GM23338 (cell line): ENCODE measurements at regions not wholly inside any gene's neighbourhood (a gene's known extent, or its start where the extent isn't known, plus 50 kb on each side); places are given as distances from the start of the nearest gene placed in this dataset.

Source experiments
- ATAC-seq: fragments of 200-7000 bp; cut with Tn5 transposase; 3 replicates; pipeline ENCODE4 v1.9.1; 2020
- DNase-seq: peaks from one replicate; pipeline ENCODE4 v3.0.0-alpha.2; 2015; ENCODE audit warnings: low spot score
- H2AFZ ChIP-seq: fragments of 200-600 bp; sonication (generic); 2 replicates; pipeline ENCODE4 v1.8.0; 2016; ENCODE audit warnings: antibody characterized with exemption, mild to moderate bottlenecking, moderate library complexity
- H3F3A ChIP-seq: fragments of 200-600 bp; sonication (generic); replicated peaks from 2 replicates; pipeline ENCODE4 v1.8.0; 2017; ENCODE audit warnings: antibody characterized with exemption, mixed run types, low read depth
- H3K27ac ChIP-seq: fragments of 200-600 bp; sonication (generic); 2 replicates; pipeline ENCODE4 v1.6.1; 2016; ENCODE audit warnings: low read depth
- H3K27me3 ChIP-seq: fragments of 200-600 bp; sonication (generic); 2 replicates; pipeline ENCODE4 v1.8.0; 2016; ENCODE audit warnings: mild to moderate bottlenecking, mixed run types, moderate library complexity; ENCODE audit not compliant: insufficient read depth
- H3K36me3 ChIP-seq: fragments of 200-600 bp; sonication (generic); 2 replicates; pipeline ENCODE4 v1.8.0; 2016; ENCODE audit warnings: mild to moderate bottlenecking; ENCODE audit not compliant: insufficient read depth
- H3K4me1 ChIP-seq: fragments of 200-600 bp; sonication (generic); 2 replicates; pipeline ENCODE4 v1.8.0; 2016; ENCODE audit warnings: mild to moderate bottlenecking, moderate library complexity; ENCODE audit not compliant: insufficient read depth
- H3K4me2 ChIP-seq: fragments of 200-600 bp; sonication (generic); 2 replicates; pipeline ENCODE4 v1.7.1; 2017; ENCODE audit warnings: mixed run types
- H3K4me3 ChIP-seq: fragments of 200-600 bp; sonication (generic); 2 replicates; pipeline ENCODE4 v1.6.1; 2016; ENCODE audit warnings: mixed run types
- H3K79me2 ChIP-seq: fragments of 200-600 bp; sonication (generic); replicated peaks from 2 replicates; pipeline ENCODE4 v1.8.0; 2017; ENCODE audit warnings: mild to moderate bottlenecking; ENCODE audit not compliant: insufficient read depth
- H3K9me2 ChIP-seq: fragments of 200-600 bp; sonication (generic); 2 replicates; pipeline ENCODE4 v1.8.0; 2017; ENCODE audit not compliant: insufficient read depth
- H4K20me1 ChIP-seq: fragments of 200-600 bp; sonication (generic); replicated peaks from 2 replicates; pipeline ENCODE4 v1.8.0; 2017; ENCODE audit warnings: mild to moderate bottlenecking; ENCODE audit not compliant: insufficient read depth
- H3K27ac Mint-ChIP-seq: 2 replicates; pipeline ENCODE4 v1.8.0; 2020; ENCODE audit warnings: inconsistent platforms, mild to moderate bottlenecking, moderate library complexity, mixed read lengths
- H3K27me3 Mint-ChIP-seq: 3 replicates; pipeline ENCODE4 v1.8.0; 2022; ENCODE audit warnings: low read depth, mild to moderate bottlenecking, moderate library complexity, mixed read lengths, inconsistent platforms; ENCODE audit not compliant: insufficient read depth, poor library complexity
- H3K36me3 Mint-ChIP-seq: 3 replicates; pipeline ENCODE4 v1.8.0; 2021; ENCODE audit warnings: low read depth, mild to moderate bottlenecking, inconsistent platforms, moderate library complexity, mixed read lengths
- H3K4me1 Mint-ChIP-seq: 3 replicates; pipeline ENCODE4 v1.8.0; 2020; ENCODE audit warnings: mild to moderate bottlenecking, inconsistent platforms, mixed read lengths
- H3K4me3 Mint-ChIP-seq: 3 replicates; pipeline ENCODE4 v1.8.0; 2021; ENCODE audit warnings: moderate library complexity, mild to moderate bottlenecking, inconsistent platforms, mixed read lengths
- H3K9me3 Mint-ChIP-seq: 3 replicates; pipeline ENCODE4 v1.8.0; 2020; ENCODE audit warnings: moderate library complexity, mild to moderate bottlenecking, inconsistent platforms, mixed read lengths
- CREB1 ChIP-seq: fragments of 250-450 bp; sonication (Bioruptor Pico); IDR thresholded peaks from 2 replicates; pipeline ENCODE4 v1.5.0; 2020; ENCODE audit warnings: low read depth, mild to moderate bottlenecking, moderate library complexity
- EZH2 ChIP-seq: fragments of 200-600 bp; sonication (generic); IDR thresholded peaks from one replicate; pipeline ENCODE4 v1.8.0; 2017; ENCODE audit warnings: antibody characterized with exemption, mild to moderate bottlenecking, low read depth; ENCODE audit not compliant: unreplicated experiment
- EZH2phosphoT487 ChIP-seq: fragments of 200-600 bp; sonication (generic); IDR thresholded peaks from one replicate; pipeline ENCODE4 v1.8.1; 2018; ENCODE audit warnings: antibody characterized with exemption; ENCODE audit not compliant: unreplicated experiment
- JUNB ChIP-seq: IDR thresholded peaks from one replicate; pipeline ENCODE4 v1.6.1; 2016; ENCODE audit warnings: antibody characterized with exemption; ENCODE audit not compliant: unreplicated experiment
- NANOG ChIP-seq: IDR thresholded peaks from 2 replicates; pipeline ENCODE4 v1.6.1; 2016; ENCODE audit warnings: antibody characterized with exemption, borderline replicate concordance
- STAT1 ChIP-seq: IDR thresholded peaks from one replicate; pipeline ENCODE4 v1.6.1; 2016; ENCODE audit warnings: antibody characterized with exemption; ENCODE audit not compliant: unreplicated experiment
- ZNF114 ChIP-seq: fragments of 250-450 bp; sonication (Bioruptor Pico); IDR thresholded peaks from 2 replicates; pipeline ENCODE4 v1.5.0; 2020; ENCODE audit warnings: mild to moderate bottlenecking, moderate library complexity
- TF ChIP-seq, protein P1 (sequence below): IDR thresholded peaks from one replicate; pipeline ENCODE4 v1.6.1; 2018; ENCODE audit warnings: antibody characterized with exemption; ENCODE audit not compliant: unreplicated experiment
- TF ChIP-seq, protein P2 (sequence below): fragments of 250-450 bp; sonication (Bioruptor Pico); IDR thresholded peaks from 2 replicates; pipeline ENCODE4 v1.5.0; 2020; ENCODE audit warnings: mild to moderate bottlenecking, moderate library complexity

DNA sequence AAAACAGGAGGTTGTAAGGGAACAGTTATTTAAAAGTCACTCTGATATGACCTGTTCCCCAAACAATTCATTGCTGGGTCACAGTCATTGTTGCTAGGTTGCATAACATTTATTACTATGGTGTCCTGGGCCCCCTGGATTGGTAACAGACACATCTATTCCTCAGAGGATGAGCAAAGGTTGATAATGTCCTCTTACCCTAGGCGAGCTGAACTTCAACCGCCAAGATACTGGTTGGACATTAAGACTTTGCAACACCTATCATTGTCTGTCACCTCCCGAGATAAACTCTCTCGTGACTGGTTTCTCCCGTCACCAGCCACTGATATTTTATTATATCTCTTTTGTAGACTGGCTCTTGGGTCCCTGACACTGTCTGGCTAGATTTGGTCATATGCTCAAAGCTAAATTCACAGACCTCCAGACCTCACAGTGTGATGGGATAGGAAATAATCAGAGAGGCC, 361.3 kb downstream of the ZNF521 start:
- Mint-ChIP-seq H3K4me1 (peaks cover 33% of the 10 kb centered on the region), H3K36me3 (no peaks in the 10 kb centered on the region), H3K9me3 (no peaks in the 10 kb centered on the region), H3K4me3 (no peak overlapping the region), H3K27ac (no peak overlapping the region), H3K27me3 (peaks cover 5% of the 10 kb centered on the region)
- H3K4me2 ChIP-seq, result no peak overlapping the region
- H3K27me3 ChIP-seq, result no peaks in the 10 kb centered on the region
- no peaks in the 10 kb centered on the region for H3K79me2 ChIP-seq
- DNase-seq, result no peak
- no peak overlapping the region for H3K27ac ChIP-seq
- TF ChIP-seq ZNF114 (CRISPR knock-in tag) (no peak), CREB1 (CRISPR knock-in tag) (no peak), EZH2 (no peak), STAT1 (no peak), EZH2phosphoT487 (no peak), NANOG (no peak), JUNB (no peak)
- TF ChIP-seq, protein P1, sequence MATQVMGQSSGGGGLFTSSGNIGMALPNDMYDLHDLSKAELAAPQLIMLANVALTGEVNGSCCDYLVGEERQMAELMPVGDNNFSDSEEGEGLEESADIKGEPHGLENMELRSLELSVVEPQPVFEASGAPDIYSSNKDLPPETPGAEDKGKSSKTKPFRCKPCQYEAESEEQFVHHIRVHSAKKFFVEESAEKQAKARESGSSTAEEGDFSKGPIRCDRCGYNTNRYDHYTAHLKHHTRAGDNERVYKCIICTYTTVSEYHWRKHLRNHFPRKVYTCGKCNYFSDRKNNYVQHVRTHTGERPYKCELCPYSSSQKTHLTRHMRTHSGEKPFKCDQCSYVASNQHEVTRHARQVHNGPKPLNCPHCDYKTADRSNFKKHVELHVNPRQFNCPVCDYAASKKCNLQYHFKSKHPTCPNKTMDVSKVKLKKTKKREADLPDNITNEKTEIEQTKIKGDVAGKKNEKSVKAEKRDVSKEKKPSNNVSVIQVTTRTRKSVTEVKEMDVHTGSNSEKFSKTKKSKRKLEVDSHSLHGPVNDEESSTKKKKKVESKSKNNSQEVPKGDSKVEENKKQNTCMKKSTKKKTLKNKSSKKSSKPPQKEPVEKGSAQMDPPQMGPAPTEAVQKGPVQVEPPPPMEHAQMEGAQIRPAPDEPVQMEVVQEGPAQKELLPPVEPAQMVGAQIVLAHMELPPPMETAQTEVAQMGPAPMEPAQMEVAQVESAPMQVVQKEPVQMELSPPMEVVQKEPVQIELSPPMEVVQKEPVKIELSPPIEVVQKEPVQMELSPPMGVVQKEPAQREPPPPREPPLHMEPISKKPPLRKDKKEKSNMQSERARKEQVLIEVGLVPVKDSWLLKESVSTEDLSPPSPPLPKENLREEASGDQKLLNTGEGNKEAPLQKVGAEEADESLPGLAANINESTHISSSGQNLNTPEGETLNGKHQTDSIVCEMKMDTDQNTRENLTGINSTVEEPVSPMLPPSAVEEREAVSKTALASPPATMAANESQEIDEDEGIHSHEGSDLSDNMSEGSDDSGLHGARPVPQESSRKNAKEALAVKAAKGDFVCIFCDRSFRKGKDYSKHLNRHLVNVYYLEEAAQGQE, result no peak
- TF ChIP-seq, protein P2, sequence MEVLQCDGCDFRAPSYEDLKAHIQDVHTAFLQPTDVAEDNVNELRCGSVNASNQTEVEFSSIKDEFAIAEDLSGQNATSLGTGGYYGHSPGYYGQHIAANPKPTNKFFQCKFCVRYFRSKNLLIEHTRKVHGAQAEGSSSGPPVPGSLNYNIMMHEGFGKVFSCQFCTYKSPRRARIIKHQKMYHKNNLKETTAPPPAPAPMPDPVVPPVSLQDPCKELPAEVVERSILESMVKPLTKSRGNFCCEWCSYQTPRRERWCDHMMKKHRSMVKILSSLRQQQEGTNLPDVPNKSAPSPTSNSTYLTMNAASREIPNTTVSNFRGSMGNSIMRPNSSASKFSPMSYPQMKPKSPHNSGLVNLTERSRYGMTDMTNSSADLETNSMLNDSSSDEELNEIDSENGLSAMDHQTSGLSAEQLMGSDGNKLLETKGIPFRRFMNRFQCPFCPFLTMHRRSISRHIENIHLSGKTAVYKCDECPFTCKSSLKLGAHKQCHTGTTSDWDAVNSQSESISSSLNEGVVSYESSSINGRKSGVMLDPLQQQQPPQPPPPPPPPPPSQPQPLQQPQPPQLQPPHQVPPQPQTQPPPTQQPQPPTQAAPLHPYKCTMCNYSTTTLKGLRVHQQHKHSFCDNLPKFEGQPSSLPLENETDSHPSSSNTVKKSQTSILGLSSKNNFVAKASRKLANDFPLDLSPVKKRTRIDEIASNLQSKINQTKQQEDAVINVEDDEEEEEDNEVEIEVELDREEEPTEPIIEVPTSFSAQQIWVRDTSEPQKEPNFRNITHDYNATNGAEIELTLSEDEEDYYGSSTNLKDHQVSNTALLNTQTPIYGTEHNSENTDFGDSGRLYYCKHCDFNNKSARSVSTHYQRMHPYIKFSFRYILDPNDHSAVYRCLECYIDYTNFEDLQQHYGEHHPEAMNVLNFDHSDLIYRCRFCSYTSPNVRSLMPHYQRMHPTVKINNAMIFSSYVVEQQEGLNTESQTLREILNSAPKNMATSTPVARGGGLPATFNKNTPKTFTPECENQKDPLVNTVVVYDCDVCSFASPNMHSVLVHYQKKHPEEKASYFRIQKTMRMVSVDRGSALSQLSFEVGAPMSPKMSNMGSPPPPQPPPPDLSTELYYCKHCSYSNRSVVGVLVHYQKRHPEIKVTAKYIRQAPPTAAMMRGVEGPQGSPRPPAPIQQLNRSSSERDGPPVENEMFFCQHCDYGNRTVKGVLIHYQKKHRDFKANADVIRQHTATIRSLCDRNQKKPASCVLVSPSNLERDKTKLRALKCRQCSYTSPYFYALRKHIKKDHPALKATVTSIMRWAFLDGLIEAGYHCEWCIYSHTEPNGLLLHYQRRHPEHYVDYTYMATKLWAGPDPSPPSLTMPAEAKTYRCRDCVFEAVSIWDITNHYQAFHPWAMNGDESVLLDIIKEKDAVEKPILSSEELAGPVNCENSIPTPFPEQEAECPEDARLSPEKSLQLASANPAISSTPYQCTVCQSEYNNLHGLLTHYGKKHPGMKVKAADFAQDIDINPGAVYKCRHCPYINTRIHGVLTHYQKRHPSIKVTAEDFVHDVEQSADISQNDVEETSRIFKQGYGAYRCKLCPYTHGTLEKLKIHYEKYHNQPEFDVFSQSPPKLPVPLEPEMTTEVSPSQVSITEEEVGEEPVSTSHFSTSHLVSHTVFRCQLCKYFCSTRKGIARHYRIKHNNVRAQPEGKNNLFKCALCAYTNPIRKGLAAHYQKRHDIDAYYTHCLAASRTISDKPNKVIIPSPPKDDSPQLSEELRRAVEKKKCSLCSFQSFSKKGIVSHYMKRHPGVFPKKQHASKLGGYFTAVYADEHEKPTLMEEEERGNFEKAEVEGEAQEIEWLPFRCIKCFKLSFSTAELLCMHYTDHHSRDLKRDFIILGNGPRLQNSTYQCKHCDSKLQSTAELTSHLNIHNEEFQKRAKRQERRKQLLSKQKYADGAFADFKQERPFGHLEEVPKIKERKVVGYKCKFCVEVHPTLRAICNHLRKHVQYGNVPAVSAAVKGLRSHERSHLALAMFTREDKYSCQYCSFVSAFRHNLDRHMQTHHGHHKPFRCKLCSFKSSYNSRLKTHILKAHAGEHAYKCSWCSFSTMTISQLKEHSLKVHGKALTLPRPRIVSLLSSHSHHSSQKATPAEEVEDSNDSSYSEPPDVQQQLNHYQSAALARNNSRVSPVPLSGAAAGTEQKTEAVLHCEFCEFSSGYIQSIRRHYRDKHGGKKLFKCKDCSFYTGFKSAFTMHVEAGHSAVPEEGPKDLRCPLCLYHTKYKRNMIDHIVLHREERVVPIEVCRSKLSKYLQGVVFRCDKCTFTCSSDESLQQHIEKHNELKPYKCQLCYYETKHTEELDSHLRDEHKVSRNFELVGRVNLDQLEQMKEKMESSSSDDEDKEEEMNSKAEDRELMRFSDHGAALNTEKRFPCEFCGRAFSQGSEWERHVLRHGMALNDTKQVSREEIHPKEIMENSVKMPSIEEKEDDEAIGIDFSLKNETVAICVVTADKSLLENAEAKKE (CRISPR knock-in tag), result no peak
- no peak overlapping the region for H2AFZ ChIP-seq
- H3K9me2 ChIP-seq, result no peaks in the 10 kb centered on the region
- no peak overlapping the region for H3K4me3 ChIP-seq
- ATAC-seq, result no peak
- no peaks in the 10 kb centered on the region for H3F3A ChIP-seq
- no peaks in the 10 kb centered on the region for H3K36me3 ChIP-seq
- no peaks in the 10 kb centered on the region for H4K20me1 ChIP-seq
- peaks cover 29% of the 10 kb centered on the region for H3K4me1 ChIP-seq
